HG02870 (cell line): ENCODE measurements at regions not wholly inside any gene's neighbourhood (a gene's known extent, or its start where the extent isn't known, plus 50 kb on each side); places are given as distances from the start of the nearest gene placed in this dataset.

Experiments
- ATAC-seq: cut with Tn5 transposase; IDR thresholded peaks from one replicate; pipeline ENCODE4 v1.9.1; 2021; ENCODE audit warnings: mild to moderate bottlenecking, moderate library complexity; ENCODE audit not compliant: unreplicated experiment

GRCh38 chr6:109235481-109236038 is 140.3 kb downstream of the CEP57L1 start:
- no peak for ATAC-seq

GRCh38 chr6:109230453-109230852 is 135.1 kb downstream of the CEP57L1 start:
- no peak for ATAC-seq

- ATAC-seq = no peak
Observed at GRCh38 chr6:109229536-109229935, 134.2 kb downstream of the CEP57L1 start.

GRCh38 chr6:109227646-109228045 is 132.3 kb downstream of the CEP57L1 start:
- no peak for ATAC-seq

- no peak for ATAC-seq
Observed at GRCh38 chr6:109226353-109226752, 131.0 kb downstream of the CEP57L1 start.

GRCh38 chr6:109225946-109226345 is 130.6 kb downstream of the CEP57L1 start:
- no peak for ATAC-seq

- ATAC-seq = no peak
Observed at GRCh38 chr6:109224994-109225393, 129.7 kb downstream of the CEP57L1 start.

GRCh38 chr6:109224107-109224875 is 129.0 kb downstream of the CEP57L1 start:
- ATAC-seq = no peak

- ATAC-seq = no peak
Observed at GRCh38 chr6:109222848-109223247, 127.5 kb downstream of the CEP57L1 start.

GRCh38 chr6:109221543-109222195 is 126.4 kb downstream of the CEP57L1 start:
- no peak for ATAC-seq
